Prostate gland (tissue), 2 donors: ENCODE measurements at regions not wholly inside any gene's neighbourhood (a gene's known extent, or its start where the extent isn't known, plus 50 kb on each side); places are given as distances from the start of the nearest gene placed in this dataset.

ENCODE experiments used
- DNase-seq: peaks from one replicate; pipeline ENCODE4 v3.0.0-alpha.2; 2019; ENCODE audit warnings: low spot score
- H3K27ac ChIP-seq, 2 donors: fragments of 200-600 bp; sonication (generic); 2 replicates each; pipeline ENCODE4 v1.5.1; 2017 to 2019
- H3K27me3 ChIP-seq: fragments of 200-600 bp; sonication (generic); replicated peaks from 2 replicates; pipeline ENCODE4 v1.5.1; 2019; ENCODE audit not compliant: insufficient read depth
- H3K36me3 ChIP-seq, 2 donors: fragments of 200-600 bp; sonication (generic); 1 replicate in 1 of 2; 2 replicates in 1 of 2; pipeline versions ENCODE4 v1.5.1 to v1.8.1; 2017 to 2019
- H3K4me1 ChIP-seq: fragments of 200-600 bp; sonication (generic); replicated peaks from 2 replicates; pipeline ENCODE4 v1.5.1; 2019
- H3K4me3 ChIP-seq, 2 donors: fragments of 200-600 bp; sonication (generic); 2 replicates each; pipeline ENCODE4 v1.5.1; 2017 to 2019
- H3K9me3 ChIP-seq: fragments of 200-600 bp; sonication (generic); 2 replicates; pipeline ENCODE4 v1.5.1; 2017
- CTCF ChIP-seq, 4 experiments: fragments of 200-600 bp in 2 of 4; fragments of 450-650 bp in 2 of 4; sonication (generic) in 2 of 4; IDR thresholded peaks; 1 replicate in 3 of 4; 2 replicates in 1 of 4; pipeline ENCODE4 v1.5.1; 2016 to 2019; ENCODE audit warnings: antibody characterized with exemption in 4 of 4, mild to moderate bottlenecking in 2 of 4, moderate library complexity in 2 of 4
- POLR2A ChIP-seq: fragments of 450-650 bp; IDR thresholded peaks from one replicate; pipeline ENCODE4 v1.6.1; 2016; ENCODE audit warnings: antibody characterized with exemption, mild to moderate bottlenecking
- POLR2AphosphoS5 ChIP-seq: sonication (generic); formaldehyde crosslinking; IDR thresholded peaks from one replicate; pipeline ENCODE4 v1.6.1; 2017; ENCODE audit warnings: antibody characterized with exemption
- WGBS: methylation state at CpG from one replicate; pipeline ENCODE4 v1.1.5; 2018; 5-methylcytosine and 5-hydroxymethylcytosine counted together
- intact Hi-C: fragments of 100-400 bp; cut with DNase I; formaldehyde crosslinking; loops from one replicate; pipeline ENCODE4 v1.14.2; 2022

- H3K4me1 ChIP-seq = no peaks in the 10 kb centered on the region
- TF ChIP-seq CTCF (IDR thresholded peaks at IDR 0.05) (no peak), POLR2AphosphoS5 (no peak), POLR2A (no peak)
- WGBS = 91% methylated on average over 11 of the region's 11 CpGs
- H3K27ac ChIP-seq = no peak overlapping the region
- H3K4me3 ChIP-seq = no peak overlapping the region
- intact Hi-C loops = no loop called here
- no peaks in the 10 kb centered on the region for H3K36me3 ChIP-seq
- H3K27me3 ChIP-seq = peaks cover 2% of the 10 kb centered on the region
- no peak for DNase-seq
- no peaks in the 10 kb centered on the region for H3K9me3 ChIP-seq
Observed at GRCh38 chr13:22079961-22080360, 409.1 kb downstream of the FGF9 start.

- no peak for DNase-seq
- intact Hi-C loops = no loop called here
- TF ChIP-seq CTCF (IDR thresholded peaks at IDR 0.05) (no peak), POLR2A (no peak), POLR2AphosphoS5 (no peak)
- H3K4me1 ChIP-seq = no peaks in the 10 kb centered on the region
- no peak overlapping the region for H3K27ac ChIP-seq
- no peak overlapping the region for H3K4me3 ChIP-seq
- WGBS = 87% methylated on average over 2 of the region's 2 CpGs
- H3K27me3 ChIP-seq = peaks cover 2% of the 10 kb centered on the region
- H3K36me3 ChIP-seq = no peaks in the 10 kb centered on the region
- no peaks in the 10 kb centered on the region for H3K9me3 ChIP-seq
Observed at GRCh38 chr13:22080832-22081231, 410.0 kb downstream of the FGF9 start.

DNA sequence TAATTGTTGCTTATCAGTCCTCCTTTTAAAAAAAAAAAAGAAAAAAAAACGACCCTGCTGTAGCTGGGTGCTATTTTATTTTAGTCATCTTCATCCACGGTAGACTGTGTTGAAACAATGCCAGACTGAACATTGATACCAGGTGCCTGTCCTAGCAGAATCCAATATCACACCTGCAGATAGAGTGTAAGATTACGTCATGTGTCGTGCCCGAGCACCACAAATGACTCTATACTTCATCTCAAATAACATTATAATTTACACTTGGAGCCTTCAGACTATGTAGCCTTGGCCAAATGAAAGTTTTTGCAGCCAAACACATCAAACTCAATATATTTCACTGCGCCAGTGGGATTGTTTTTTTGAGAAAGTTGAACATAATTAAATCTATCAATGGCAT lies 410.6 kb downstream of the FGF9 start:
- no peak overlapping the region for H3K4me3 ChIP-seq
- DNase-seq = no peak
- 39% methylated on average over 6 of the region's 6 CpGs for WGBS
- H3K36me3 ChIP-seq = no peaks in the 10 kb centered on the region
- H3K27me3 ChIP-seq = peaks cover 2% of the 10 kb centered on the region
- H3K9me3 ChIP-seq = no peaks in the 10 kb centered on the region
- intact Hi-C loops = no loop called here
- no peaks in the 10 kb centered on the region for H3K4me1 ChIP-seq
- H3K27ac ChIP-seq = no peak overlapping the region
- TF ChIP-seq POLR2AphosphoS5 = no peak
- no peak for TF ChIP-seq POLR2A
- TF ChIP-seq CTCF (IDR thresholded peaks at IDR 0.05) = no peak

- Histone ChIP-seq H3K27ac (no peak overlapping the region), H3K27me3 (peaks cover 2% of the 10 kb centered on the region), H3K9me3 (no peaks in the 10 kb centered on the region), H3K36me3 (no peaks in the 10 kb centered on the region), H3K4me3 (no peak overlapping the region), H3K4me1 (no peaks in the 10 kb centered on the region)
- DNase-seq = no peak
- intact Hi-C loops = no loop called here
- TF ChIP-seq POLR2AphosphoS5 (no peak), CTCF (IDR thresholded peaks at IDR 0.05) (no peak), POLR2A (no peak)
- 38% methylated on average over 2 of the region's 2 CpGs for WGBS
Observed at GRCh38 chr13:22082030-22082429, 411.2 kb downstream of the FGF9 start.

GRCh38 chr13:22082437-22083100 lies 411.7 kb downstream of the FGF9 start:
- Histone ChIP-seq H3K27ac (no peak overlapping the region), H3K4me1 (no peaks in the 10 kb centered on the region), H3K36me3 (no peaks in the 10 kb centered on the region), H3K27me3 (peaks cover 2% of the 10 kb centered on the region), H3K9me3 (no peaks in the 10 kb centered on the region), H3K4me3 (no peak overlapping the region)
- intact Hi-C loops = no loop called here
- no peak for DNase-seq
- 12% methylated on average over 2 of the region's 2 CpGs for WGBS
- no peak for TF ChIP-seq CTCF (IDR thresholded peaks at IDR 0.05)
- TF ChIP-seq POLR2AphosphoS5 = no peak
- TF ChIP-seq POLR2A = no peak
